Colon (tissue), 2 donors: ENCODE measurements at regions not wholly inside any gene's neighbourhood (a gene's known extent, or its start where the extent isn't known, plus 50 kb on each side); places are given as distances from the start of the nearest gene placed in this dataset.
"Not testable (repeated sequence)": the region's sequence is repeated elsewhere in the genome, so short reads cannot be mapped to it uniquely, and the experiment has no call there.

Experiments used
- FAIRE-seq: peaks from 2 replicates; lab custom pipeline; 2012; peaks lifted over from hg19 to GRCh38; lab: Jason Lieb, UNC
- donor health status: control.
- donor health status: control.

GRCh38 chr6:112513175-112513574, 166.0 kb downstream of the RFPL4B start:
- no peak for FAIRE-seq

GRCh38 chr6:112522587-112522986, 175.5 kb downstream of the RFPL4B start:
- FAIRE-seq, result no peak

- no peak for FAIRE-seq
These were observed 176.9 kb downstream of the RFPL4B start for GRCh38 chr6:112524071-112524470.

- no peak for FAIRE-seq
These were observed 178.6 kb downstream of the RFPL4B start for GRCh38 chr6:112525749-112526148.

- no peak for FAIRE-seq
These were observed 179.5 kb downstream of the RFPL4B start for GRCh38 chr6:112526594-112526993.

GRCh38 chr6:112528306-112528705, 181.2 kb downstream of the RFPL4B start:
- FAIRE-seq, result not testable (repeated sequence)

- no peak for FAIRE-seq
These were observed 188.7 kb downstream of the RFPL4B start for GRCh38 chr6:112535816-112536215.

- no peak for FAIRE-seq
These were observed 192.2 kb downstream of the RFPL4B start for GRCh38 chr6:112539355-112539754.

GRCh38 chr6:112541847-112542246, 194.7 kb downstream of the RFPL4B start:
- FAIRE-seq, result not testable (repeated sequence)

GRCh38 chr6:112547321-112548085, 200.4 kb downstream of the RFPL4B start:
- FAIRE-seq, result not testable (repeated sequence)

- FAIRE-seq, result peak; percentile 53
These were observed 202.6 kb downstream of the RFPL4B start for GRCh38 chr6:112549749-112550148.

- FAIRE-seq, result no peak
These were observed 210.3 kb downstream of the RFPL4B start for GRCh38 chr6:112557435-112557834.

GRCh38 chr6:112557961-112558360, 210.8 kb downstream of the RFPL4B start:
- no peak for FAIRE-seq

- FAIRE-seq, result no peak
These were observed 213.5 kb downstream of the RFPL4B start for GRCh38 chr6:112560651-112561050.

- no peak for FAIRE-seq
These were observed 215.4 kb downstream of the RFPL4B start for GRCh38 chr6:112562301-112563231.

- no peak for FAIRE-seq
These were observed 216.2 kb downstream of the RFPL4B start for GRCh38 chr6:112563368-112563767.

GRCh38 chr6:112568066-112568465, 220.9 kb downstream of the RFPL4B start:
- no peak for FAIRE-seq

GRCh38 chr6:112571488-112572270, 224.5 kb downstream of the RFPL4B start:
- FAIRE-seq, result no peak

- FAIRE-seq, result no peak
These were observed 227.1 kb downstream of the RFPL4B start for GRCh38 chr6:112574190-112574589.

- no peak for FAIRE-seq
These were observed 228.2 kb downstream of the RFPL4B start for GRCh38 chr6:112575309-112575834.

GRCh38 chr6:112576423-112576822, 229.3 kb downstream of the RFPL4B start:
- no peak for FAIRE-seq

GRCh38 chr6:112579601-112580000, 232.5 kb downstream of the RFPL4B start:
- FAIRE-seq, result no peak
